HG03520 (cell line): ENCODE measurements at regions not wholly inside any gene's neighbourhood (a gene's known extent, or its start where the extent isn't known, plus 50 kb on each side); places are given as distances from the start of the nearest gene placed in this dataset.

Experiments
- ATAC-seq: cut with Tn5 transposase; IDR thresholded peaks from one replicate; pipeline ENCODE4 v1.9.1; 2021; ENCODE audit warnings: mild to moderate bottlenecking, moderate library complexity; ENCODE audit not compliant: unreplicated experiment

DNA sequence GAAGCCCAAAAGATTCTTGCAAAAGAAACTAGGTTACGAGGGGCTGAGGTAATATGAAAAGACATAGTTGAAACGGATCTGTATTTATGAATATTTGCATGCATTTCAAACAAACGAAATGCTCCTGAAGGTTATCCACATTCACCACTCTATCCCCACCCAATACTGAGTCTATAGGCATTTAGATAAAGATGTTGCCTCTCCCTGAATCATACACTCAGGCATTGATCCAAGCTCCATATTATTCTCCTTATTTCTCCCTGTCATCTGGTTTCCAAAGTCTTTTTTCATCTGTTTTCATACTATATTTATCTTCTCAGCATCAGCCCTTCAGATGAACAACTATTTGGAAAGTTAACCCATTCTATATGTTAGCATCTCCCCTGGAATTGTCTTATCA is 492.5 kb upstream of the TGFBR2 start:
- no peak for ATAC-seq

DNA sequence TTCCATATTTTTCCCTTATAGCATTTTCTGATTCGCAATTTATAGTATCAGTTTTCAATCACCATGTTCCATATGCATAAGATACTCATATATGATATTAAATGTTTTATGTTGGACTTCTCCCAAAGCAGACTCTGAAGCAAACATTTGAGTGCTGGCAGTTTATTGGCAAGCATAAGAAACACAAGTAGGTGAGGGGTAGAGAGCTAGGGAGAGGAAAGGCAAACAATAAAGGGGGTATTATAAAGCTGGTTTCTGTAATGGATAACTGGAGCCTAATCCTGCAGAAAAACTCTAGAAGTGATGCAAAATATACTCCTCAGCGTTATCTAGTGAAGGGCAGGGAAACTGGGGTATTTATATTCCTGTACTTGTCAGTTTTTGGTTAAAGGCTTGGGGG is 491.5 kb upstream of the TGFBR2 start:
- ATAC-seq: no peak

DNA sequence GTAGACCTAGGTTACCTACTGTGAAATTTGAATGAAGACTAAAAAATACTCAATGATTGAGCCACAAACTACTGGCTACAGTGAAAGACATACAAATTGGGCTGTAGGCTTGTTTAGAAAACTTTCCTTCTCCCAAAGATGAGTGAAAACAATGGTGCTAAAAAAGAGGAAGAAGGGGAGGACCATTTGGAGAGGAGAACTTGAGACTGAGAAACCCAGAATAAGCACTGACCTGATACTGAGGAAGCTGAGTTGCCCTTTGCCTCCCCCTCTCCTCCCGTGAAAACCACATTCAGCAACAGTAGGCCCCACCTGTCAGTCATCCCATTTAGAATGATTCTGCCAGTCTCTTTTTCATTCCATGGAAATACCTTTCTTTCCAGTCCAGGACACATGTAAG is 484.0 kb upstream of the TGFBR2 start:
- no peak for ATAC-seq

DNA sequence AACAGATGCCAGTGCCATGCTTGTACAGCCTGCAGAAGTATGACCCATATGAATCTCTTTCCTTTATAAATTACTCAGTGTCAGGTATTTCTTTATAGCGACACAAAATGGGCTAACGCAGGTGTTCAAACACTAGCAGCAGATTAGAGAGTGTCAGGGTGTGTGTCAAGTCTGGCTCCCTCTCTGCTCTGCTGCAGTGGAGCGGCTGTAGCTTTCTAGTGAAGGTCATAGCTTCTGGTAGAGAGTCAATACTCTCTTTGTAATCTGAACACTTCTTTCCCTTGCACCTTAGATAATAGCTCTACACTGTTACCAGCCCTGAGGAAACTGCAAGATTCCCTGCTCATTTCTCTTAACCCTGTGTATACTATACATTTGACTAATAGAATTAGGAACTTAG is 483.2 kb upstream of the TGFBR2 start:
- ATAC-seq: no peak

DNA sequence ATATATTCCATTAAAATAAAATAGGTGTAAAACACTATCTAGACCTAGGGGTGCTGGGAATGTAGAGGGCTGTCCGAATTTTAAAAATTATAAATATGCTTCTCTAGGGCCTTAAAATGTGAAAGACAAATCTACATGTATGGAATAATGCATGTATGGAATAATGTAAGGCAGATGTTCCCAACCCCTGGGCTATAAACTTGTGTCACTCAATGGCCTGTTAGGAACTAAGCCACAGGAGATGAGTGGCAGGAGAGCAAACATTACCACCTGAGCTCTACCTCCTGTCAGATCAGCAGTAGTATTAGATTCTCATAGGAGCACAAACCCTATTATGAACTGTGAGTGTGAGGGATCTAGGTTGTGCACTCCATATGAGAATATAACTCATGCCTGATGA is 482.6 kb upstream of the TGFBR2 start:
- ATAC-seq: no peak

DNA sequence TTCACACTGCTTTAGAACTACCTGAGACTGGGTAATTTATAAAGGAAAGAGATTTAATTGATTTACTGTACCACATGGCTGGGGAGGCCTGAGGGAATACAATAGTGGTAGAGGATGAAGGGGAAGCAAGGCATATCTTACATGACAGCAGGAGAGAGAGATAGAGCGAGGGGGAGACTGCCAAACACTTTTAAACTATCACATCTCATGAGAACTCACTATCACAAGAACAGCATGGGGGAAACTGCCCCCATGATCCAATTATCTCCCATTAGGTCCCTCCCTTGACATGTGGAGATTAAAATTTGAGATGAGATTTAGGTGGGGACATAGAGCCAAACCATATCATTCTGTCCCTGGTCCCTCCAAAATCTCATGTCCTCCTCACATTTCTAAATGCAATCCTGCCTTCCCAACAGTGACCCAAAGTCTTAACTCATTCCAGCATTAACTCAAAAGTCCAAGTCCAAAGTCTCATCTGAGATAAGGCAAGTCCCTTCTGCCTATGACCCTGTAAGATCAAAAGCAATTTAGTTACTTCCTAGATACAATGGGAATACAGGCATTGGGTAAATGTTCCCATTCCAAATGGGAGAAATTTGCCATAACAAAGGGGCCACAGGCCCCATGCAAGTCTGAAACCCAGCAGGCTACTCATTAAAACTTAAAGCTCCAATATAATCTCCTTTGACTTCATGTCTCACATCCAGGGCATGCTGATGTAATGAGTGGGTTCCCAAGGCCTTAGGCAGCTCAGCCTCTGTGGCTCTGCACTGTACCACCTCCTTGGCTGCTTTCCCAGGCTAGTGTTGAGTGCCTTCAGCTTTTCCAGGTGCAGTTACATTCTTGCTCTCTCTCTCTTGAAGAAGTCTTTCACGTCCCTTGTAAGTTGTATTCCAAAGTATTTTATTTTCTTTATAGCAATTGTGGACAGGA is 481.7 kb upstream of the TGFBR2 start:
- no peak for ATAC-seq

DNA sequence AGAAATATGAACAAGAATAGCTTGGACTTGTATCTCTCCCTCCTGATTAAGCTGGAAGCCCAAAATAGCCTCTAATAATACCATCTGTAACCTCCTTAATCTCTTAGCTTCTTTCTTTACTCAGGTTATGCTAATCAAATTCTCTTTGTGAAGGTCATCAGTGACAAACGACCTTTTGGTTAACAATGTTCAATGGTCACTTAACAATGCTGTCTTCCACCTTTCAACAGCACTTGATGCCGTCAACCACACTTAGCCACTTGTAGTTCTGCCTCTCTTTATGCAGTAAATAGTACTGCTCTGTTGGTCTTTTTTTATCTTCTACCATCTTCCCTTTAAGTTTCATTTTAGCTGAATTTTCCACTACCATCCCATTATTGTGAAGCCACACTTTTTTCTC is 476.6 kb upstream of the TGFBR2 start:
- no peak for ATAC-seq

DNA sequence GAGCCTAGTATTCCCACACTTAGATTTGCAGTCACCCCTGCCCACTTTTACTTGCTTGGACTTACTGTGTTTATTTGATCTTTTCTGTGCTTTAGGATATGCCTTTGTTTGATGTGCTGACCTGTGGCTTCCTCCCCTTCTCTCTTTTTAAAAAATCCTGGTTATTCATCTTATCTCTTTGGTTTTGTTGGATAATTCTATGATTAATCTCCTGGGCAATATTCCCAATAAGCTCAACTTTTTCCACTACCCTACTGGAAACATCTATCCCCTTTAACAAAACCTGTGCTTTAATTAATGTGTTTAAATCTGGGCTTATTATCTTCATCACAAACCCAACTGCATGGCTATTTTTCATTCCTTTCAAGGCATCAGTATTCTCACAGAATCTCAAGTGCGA is 476.0 kb upstream of the TGFBR2 start:
- ATAC-seq: no peak

DNA sequence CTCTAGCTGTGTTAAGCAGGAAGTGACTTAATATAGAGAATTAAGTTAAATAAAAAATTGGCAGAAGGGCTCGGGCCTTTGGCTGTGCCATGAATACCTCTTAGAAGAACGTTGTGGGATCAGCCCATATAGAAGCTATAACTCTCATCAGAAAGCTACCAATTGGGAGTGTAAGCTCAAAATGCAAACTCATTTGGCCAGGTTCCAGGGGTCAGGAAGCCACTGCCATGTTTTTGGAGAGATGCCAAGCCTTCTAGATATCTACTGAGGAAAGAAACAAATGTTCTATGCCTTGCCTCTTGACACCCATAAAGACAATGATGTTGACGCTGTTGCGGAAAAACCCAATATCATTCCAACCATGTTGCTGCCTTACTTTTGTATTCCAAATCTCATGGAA is 475.2 kb upstream of the TGFBR2 start:
- no peak for ATAC-seq

DNA sequence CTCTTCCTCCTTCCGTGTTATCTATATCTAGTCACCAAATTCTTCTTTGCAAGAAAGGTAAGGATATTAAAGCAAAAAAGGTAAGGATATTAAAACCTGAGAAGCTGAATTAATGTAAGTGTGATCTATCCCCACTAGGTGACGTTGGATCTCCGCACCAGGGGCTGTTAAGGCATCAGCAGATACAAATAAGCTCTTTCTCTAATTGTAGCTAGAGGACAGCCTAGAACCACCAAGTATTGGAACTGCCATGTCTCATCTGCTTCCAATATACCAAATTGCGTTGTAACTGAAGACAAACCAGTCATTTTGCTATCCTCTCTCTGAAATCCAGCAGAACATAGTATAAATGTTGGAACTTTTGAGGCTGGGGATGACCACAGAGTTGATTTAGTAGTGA is 471.2 kb upstream of the TGFBR2 start:
- no peak for ATAC-seq

DNA sequence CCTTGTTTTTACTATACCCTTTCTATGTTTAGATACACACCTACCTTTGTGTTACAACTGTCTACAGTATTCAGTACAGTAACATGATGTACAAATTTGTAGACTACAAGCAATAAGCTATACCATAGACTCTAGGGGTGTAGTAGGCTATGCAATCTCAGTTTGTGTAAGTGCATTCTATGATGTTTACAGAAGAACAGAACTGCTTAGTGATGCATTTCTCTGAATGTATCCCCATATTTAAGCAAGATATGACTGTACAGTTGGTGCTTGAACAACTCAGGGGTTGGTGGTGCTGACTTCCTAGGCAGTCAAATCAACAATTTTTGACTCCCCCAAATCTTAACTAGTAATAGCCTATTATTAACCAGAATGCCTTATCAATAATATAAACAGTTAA is 467.1 kb upstream of the TGFBR2 start:
- ATAC-seq: no peak

DNA sequence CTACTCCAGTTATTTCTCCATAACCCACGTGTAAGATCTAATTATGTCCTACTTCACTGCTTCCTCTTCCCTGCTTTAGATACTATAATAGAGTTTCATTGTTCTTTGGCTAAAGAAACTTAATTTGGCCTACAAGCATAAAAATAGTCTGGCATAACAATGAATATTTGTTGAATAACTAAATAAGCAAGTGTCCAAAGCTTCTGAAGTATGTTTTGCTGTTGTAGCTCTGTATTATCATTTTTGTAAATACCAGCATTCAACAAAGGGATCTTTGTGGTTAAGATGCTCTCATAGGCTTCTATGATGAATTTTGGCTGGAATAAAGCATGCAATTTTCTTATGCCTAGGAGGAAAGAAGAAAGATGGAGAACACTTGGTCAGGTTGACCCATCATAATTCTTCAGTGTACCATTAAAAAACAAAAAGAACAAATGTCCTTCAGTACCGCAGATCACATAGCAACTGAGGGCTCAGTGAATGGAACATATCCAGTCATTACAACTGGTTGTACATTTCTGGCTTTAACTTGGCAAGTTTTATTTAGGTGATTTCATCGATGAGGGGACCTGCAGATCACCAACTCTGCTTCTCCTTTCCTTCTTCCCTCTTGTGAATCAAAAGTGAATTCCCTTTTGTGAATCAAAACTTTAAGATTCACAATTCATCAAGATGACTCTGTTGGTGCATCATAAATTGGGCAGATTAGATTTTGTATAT is 465.9 kb upstream of the TGFBR2 start:
- ATAC-seq: no peak

DNA sequence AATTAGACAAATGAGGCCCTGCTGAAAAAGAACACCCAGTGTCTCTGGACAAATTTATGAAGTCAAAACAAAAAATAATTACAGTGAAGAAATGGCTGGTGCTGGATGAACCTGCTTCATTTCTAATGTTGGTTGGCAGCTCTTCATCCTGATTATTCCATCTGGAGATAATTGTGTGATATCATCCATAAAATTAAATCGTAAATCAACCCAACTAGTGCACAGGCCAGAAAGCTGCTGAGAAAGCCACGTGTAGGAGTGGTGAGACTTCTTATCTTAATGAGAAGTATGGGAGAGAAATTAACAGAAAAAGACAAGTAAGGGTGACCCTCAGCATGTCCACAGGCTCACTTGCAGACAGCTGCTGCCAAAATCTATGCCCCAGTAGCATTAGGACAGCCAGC is 465.2 kb upstream of the TGFBR2 start:
- no peak for ATAC-seq

DNA sequence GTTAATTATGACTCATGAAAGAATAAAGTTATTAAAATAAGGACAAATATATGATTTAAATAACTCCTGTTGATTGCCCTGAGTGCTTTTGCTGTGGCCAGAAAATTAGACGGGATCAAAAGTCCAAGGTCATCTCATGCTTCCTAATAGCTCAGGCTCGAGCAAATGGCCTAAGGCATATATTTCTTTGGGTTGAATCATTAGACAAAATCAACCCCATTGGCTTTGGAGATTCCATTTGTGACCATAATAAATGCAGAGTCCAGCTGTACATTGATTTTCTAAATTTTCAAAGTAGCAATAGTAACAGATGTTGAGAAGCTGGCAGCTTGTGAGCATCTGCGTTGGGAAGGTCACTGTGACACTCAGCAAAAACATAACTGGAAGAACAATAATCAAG is 464.5 kb upstream of the TGFBR2 start:
- no peak for ATAC-seq

DNA sequence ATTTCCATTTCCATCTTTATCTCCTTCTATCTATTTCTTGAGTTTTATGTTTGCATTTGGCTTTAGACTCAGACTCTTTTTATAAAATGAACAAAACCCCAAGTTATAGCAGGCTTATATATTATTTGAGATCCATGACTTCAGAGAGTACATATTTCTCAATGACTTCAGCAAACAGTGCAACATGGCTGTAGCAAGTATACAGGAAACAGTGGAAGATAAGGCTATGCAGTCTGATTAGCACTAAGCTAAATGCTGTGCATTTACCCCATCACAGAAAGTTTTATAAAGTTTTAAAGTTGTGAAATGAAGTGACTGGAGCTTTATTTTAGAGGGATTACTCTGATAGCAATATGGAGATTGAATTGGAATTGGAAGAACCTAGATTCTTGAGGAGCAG is 463.5 kb upstream of the TGFBR2 start:
- ATAC-seq: no peak

DNA sequence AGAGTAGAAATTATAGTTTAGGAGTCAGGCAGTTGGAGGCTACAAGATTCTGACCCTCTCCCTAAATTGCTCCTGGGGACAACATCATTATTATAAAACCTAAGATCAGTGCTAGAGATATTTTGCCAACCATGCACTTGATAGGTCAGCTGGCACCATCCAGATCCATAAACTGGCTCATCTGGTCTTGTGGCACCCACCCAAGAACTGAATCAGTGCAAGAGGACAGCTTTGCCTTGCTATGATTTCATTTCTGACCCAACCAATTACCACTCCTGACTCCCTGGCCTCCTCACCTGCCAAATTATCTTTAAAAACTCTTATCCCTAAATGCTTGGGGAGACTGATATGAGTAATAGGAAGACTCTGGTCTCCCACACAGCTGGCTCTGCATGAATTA is 461.1 kb upstream of the TGFBR2 start:
- no peak for ATAC-seq

DNA sequence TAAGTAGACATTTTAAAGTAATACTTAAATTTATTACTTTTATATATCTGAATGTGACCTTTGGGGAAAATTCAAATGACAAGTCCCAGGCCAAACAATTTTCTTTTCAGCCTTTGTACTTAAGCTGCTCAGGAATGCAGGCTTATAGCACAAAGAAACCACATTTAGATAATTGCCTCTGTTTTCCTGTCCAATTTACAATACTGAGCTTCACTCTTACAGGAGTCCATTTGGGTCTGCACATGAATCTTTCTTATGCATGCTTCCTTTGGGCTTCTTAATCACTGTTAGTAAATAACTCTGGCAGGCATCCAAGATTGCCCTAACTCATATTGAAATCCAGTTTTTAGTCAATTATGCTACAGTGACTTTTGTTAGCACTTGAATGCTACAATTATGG is 459.4 kb upstream of the TGFBR2 start:
- ATAC-seq: no peak

DNA sequence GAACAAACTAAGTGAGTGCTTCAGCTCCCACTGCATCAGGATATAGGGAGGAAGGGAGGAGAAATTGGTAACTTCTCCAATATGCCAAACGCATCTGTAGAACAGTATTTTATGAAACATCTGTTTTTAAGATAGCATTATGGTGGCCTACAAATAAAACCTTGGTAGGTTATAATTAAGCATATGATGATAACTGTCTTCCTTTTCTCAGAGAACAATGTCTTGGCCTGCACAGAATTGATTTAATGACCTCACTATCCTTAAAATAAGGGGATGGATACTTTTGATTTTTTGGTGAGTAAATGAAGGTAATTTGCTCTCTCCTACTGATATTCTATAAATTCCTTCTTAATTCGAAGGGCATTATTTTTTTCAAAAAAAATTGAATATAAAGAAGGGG is 451.5 kb upstream of the TGFBR2 start:
- ATAC-seq: no peak

DNA sequence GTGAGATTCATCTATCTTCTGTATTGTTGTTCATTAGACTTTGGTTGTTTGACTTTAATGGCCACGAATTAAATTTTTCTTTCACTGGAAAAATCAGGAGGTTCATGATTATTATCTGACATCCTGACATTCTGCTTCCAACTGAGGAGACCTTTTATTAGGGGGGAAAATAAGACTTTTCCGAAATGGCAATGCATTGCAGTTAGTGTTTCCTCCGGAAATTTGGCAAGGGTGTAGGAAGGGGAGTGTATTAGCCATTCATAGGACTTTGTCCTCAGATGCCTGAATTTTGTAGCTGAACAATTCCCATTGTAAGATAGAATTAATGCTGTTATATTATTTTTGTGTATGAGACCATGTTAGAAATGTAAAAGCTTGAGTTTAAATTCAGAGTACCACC is 450.6 kb upstream of the TGFBR2 start:
- ATAC-seq: no peak

DNA sequence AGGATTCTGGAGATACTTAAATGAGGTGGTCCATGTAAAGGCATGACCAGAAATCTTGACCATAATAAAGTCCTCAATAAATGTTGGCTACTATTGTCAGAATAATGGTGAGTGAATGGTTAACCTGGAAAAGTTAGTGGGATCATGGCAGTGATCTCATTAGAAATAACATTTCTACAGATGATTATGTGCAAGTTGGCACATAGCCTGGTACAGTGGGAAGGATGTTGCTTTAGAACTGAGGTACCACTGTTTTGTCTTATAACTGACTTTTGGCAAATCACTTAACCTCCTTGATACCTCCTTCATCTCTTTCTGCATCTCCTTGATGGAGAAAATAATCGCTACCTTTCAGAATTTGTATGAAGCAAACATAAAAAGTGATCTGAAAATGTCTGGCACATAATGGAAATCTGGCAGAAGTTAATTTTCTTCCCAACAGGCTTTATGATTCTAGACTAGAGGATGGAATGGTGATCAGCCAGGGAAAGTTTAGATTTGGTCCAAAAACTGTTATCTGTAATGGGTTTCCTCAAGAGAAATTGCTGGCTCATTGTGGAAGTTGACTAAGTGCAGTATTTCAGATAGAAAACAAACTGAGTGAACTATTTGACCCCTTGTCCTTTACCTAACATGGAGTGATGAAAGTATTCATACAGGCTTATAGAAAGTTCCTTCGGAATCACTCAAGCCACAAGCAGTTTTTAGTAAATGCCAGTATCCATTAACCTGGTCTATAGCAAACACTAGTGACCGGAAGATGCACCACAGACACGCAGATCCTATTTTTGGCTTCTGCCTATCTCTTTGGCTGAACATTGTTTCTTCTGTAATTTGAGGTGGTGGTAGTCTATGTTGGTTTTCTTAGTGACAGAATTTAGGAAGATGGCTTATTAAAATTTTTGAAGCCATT is 449.6 kb upstream of the TGFBR2 start:
- no peak for ATAC-seq

DNA sequence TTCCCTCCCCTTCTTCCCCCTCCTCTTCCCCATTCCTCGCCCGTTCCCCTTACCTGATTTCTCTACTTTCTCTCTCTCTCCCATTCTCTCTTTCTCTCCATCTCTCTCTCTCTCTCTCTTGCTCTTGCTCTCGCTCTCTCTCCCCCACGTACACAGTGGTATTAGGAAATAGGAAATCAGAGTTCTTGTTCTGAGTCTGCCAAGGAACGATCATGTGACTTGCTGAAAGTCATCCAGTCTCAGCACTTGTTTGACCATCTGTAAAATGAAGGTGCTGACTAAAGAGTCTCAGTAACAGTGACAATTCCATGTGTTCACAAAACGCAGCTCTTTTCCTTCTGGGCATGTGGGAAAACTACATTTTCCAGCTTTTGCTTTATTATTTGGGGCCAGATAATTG is 445.0 kb upstream of the TGFBR2 start:
- ATAC-seq: no peak
